IPS DF 19.7 (cell line): ENCODE measurements at regions not wholly inside any gene's neighbourhood (a gene's known extent, or its start where the extent isn't known, plus 50 kb on each side); places are given as distances from the start of the nearest gene placed in this dataset.

Source experiments
- DNase-seq: peaks from one replicate; pipeline ENCODE4 v3.0.0-alpha.2; 2013; ENCODE audit warnings: low read depth, low spot score

DNA sequence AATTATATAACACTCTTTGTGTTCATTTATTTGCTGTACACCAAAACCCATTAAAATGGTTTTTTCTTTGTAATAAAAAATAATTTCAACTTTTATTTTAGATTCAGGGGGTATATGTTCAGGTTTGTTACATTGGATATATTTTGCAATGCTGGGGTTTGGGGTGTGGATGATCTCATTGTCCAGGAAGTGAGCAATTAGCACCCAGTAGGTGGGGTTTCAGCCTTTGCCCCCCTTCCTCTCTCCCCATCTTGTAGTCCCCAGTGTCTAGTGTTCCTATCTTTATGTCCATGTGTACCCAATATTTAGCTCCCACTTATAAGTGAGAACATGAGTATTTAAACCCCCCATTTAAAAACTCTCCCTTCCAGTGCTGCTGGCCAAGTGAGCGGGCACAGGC, 184.6 kb downstream of the RHOU start:
- DNase-seq = no peak

DNA sequence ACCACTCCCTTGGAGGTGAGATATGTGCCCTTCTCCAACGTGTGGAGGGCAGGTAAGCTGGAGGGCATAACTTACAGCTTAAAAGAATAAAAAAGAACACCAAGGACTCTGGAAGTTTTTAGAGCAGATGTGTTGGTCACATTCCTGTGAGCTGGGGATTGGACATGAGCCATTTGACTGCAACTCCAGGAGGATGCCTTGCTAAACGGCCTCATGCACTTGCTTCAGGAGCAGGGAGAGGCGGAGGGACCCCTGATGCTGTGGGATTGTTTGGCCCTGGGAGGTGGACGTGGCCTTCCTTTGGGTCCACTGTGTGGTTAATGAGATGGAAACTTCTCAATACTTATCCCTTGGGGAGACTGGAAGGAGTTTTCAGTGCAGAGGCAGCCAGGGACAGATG, 185.6 kb downstream of the RHOU start:
- DNase-seq = no peak

DNA sequence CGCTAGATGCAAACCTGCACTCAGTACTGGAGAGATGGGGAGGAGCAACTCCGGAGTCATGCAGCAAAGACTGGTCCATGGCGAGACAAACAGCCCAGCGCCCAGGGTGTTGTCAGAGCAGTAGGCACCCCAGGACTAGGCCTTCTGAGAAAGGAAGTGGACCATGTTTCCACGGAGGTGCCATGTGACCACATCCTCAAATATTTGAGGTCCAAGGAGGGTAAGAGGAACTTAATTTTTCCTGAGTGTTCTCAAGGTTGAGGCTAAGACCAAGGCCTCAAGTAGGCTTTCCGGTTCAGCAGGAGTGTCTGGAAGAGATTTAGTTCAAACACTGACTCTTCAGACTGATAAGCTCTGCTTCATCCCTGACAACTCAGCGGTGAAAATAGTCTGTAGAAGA, 186.2 kb downstream of the RHOU start:
- no peak for DNase-seq

DNA sequence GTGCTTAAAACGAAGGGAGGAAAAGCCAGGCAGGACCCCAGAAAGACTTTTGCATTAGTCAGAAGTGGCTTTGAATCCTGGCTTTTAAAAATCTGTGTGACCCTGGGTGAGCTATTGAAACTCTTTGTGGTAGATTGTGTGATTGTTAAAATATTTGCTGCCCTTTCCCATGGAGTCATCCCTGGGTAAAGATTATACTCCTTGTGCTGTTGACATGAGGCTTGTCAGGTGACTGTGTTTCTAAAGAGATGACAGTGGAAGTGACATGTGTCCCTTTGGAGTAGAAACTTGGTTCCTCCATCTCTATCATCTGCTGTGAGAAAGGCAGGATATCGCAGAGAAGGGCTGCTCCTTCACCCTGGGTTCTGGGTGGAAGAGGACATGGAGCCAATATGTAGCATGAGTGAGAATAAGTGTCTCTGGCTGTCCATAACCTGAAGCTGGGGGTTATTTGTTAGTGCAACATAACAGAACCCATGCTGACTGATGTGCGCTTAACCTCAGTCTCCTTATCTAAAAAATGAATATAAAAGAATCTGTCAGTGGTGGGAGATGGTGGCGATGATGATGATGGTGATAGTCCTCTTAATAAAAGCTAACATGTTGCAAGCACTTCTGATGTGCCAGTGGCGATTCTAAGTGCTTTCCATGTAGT, 187.6 kb downstream of the RHOU start:
- DNase-seq = no peak

DNA sequence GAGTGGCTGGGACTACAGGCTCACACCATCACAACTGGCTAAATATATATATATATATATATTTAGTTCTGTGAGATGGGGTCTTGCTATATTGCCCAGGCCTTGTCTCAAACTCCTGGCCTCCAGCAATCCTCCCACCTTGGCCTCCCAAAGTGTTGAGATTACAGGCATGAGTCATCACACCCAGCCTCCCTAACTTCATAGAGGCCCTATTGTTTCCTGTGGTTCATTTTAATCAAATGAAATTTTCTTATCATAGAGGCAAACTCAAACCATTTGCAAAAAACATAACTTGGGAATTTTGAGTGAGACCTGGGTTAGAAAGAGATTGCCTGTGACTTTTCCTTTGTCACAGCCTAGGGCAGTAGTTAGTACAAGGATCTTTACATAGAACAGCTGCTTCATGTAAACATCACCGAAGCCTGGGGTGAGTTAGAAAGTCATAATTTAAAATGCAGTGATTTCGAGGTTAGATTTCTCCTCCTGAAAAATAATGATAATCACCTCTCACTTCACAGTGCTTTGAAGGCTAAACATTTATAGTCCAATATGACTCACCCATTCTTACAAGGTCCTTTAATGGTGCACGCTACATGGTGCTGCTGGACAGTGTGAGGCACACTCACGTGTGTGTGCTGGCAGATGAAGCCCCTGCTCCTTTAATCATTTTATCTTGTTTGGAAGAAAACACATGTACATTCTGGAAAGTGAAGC, 188.9 kb downstream of the RHOU start:
- no peak for DNase-seq

DNA sequence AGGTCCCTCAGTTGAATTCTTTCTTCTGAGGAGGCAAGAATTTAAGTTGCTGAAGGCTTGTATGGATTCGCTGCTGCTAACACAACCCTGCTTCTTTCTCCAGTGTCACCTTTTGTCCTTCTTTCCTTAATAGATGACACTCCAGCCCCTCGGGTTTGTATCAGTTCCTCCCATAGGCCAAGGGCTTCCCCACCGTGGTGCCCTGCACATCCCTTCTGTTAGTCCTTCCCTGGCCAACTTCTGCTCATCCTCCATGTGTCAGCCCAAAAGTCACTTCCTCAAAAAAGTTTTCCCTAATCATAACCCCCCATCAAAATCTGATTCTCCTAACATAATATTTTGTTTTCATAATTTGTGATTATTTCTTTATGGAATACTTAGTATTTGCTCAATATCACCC, 190.4 kb downstream of the RHOU start:
- DNase-seq = no peak

DNA sequence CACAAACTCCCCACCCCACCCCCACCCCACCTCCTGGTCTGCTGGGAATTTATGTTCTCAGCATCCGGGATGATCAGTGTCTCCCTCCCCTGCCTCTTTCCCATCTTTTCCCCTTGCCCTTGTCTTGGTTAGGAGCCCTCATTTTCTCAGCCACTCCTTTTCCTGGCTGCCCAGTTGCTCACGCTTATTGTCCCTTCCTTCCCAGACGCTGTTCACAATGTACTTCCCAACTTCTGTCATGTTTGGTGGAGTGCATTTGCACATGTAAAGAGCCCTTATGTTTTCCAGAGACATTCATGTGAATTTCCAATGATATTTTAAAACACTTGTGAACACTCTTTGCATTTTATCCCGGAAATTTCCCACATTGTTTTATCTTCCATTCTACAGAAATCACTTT, 192.1 kb downstream of the RHOU start:
- DNase-seq = no peak

DNA sequence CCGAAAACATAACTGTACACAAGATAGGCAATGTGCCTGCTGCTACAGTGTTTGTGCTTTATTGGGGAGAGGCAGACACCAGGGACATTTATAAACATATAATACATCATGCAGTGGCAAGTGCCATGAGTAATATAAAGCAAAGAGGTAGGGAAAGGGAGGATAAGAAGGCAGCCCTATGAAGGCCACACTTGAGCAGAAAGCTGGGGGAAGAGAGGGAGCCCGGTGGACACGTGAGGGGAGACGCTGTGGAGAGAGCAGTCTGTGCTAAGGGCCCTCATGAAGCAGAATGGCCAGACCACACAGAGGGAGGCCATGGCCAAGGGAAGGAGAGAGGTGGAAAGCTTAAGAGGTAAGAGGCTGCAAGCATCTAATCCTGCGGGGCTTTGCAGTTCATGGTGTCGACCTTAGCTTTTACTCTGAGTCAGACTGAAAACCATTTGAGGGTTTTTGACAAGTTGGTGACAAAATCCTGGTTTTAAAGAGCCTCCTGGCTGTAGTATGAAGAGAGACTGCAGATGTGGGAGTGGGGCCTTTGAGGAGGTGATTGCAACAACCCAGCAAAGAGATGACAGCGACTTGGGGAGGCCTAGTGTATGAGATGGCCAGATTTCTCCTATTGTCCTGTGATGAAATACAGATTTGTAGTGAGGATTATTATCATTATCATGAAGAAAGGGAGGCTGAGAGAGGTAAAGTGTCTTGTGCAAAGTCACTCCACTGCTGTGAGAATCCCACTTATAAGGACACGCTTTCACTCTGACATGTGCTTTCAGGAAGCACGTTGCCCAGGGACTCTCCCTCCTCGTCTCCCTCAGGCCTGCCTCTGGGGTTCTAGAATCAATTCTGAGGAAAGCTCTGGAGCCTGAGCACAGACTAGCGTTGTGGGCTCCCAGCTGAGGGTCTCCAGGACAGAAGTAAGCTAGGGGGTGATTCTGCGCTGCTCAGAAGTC, 192.9 kb downstream of the RHOU start:
- no peak for DNase-seq

DNA sequence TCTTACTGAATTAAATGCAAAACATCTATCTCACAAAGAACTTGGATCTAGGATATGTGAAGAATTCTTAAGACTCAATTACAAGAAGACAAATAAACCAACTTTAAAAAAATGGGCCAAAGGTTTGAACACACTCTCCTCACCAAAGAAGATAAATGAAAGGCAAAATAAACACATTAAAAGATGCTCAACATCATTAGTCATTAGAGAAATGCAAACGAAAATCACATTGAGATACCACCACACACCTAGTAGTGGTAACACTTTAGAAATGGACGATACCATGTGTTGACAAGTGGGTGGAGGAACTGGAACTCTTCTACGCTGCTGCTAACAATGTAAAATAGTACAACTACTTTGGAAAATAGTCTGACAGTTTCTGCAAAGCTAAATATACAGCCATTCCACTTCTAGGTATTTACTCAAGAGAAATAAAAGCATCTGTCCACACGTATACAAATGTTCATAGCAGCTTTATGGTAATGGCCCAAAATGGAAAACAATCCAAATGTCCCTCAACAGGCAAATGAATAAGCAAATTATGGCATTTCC, 194.3 kb downstream of the RHOU start:
- DNase-seq = no peak

DNA sequence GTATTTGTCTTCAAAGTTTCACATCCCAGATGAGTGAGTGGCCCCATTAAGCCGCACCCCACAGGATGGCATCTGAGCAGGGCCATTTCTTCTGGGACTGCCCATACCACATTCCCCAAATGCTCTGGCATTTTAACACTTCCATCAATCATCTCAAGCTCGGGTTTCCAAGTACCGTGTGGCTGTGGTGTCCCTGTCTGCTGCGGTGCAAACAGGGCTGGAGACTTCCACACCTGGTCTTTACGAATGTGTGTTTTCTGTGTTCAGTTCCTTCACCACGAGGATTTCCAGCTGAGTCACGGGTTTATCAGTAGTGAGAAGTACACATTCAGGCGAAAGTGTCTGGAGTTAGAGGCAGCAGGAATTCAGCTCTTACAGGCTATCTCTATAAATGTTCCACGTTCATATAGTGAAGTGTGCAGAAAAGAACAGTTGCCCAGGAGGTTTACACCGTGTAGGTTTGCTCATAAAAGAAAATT, 195.2 kb downstream of the RHOU start:
- DNase-seq = no peak

DNA sequence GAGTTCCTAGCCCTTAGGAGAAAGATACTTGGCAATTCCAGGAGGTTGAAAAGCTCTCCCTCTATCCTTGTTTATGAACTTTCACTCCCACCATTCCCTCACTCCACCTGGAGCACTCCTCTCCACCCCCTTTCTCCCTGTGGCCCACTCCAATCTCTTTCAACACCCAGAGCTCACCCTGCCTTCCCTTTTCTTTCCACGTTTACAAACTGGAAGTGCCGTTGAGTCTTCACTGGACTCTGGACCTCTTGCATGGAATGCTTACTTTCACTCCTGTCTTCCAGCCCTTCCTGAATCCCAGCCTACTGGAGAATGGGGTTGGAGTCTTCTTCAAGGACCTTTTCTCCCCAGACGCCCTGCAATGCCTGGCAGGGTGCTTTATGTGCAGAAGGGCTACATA, 198.5 kb downstream of the RHOU start:
- no peak for DNase-seq

DNA sequence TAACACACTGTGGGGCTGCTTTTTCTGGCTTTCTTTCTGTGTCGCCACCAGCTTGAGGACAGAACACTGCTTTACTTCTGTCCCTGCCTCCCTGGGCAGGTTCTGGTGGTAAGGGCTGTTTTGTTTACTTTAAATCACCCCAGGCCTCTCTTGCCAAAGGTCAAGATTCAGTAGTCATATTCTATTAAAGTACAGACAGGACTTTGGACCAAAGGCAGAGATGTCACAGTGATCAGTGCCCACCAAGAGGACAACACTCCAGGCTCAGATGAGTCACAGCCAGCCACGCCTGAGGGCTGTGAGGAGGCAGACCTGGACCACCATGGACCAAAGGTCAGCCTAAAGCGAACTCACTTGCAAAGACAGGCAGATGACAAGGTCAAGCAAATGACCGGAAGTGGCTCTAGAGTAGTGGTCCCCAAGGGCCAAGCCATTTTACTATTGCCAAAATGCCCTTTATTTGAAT, 200.0 kb downstream of the RHOU start:
- no peak for DNase-seq

DNA sequence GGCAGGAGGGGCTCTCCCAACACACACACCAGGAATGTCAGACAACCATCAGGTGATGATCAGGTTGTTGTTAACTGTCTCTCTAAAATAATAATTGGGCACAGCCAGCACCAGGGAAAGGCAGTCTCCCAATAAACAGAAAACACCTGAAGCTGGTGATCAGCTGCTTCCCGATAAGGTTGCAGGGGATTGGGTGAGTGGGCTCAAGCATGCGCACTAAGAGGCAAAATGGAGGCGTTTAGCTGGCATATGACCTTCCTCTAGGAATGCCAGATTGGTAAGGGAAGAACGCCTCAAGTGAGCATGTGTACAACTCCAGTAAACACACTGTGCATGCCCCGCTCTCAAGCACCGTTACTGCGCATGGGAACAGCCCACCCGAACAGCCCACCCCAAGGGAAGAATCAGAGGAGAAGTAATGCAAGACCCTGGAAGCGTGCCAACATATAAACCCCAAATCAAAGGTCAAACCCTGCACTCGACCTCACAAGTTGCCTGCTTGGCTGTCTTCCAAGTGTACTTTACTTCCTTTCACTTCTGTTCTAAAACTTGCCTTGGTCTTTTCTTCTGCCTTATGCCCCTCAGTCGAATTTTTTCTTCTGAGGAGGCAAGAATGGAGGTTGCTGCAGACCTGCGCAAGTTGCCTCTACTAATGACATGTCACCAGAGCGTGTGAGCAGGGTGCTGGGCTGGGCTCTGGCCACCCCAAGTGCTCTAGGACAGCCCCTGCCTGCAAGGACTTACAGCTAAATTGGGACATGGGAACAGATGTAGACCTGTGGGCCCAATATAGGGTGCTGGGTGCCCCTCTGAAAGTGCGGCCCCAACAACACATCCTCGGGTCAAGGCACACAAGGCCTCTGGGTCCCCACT, 200.8 kb downstream of the RHOU start:
- DNase-seq = no peak

DNA sequence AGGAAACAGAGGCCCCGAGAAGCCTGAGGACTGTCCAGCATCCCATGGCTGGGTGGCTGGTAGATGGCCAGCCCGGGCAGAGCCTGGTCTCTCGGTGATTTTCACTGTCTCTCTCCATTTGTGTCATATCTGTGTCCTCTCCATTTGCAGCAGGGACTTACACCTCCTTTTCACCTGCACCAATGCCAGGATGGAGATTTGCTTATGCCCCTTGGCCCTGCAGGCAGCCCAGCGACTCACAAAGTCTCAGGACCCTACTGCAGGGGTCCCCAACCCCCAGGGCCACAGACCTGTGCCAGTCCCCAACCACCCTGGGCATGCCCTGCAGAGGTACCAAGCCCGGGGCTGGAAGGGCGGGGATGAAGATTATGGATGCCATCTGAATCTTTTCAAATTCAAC, 201.6 kb downstream of the RHOU start:
- DNase-seq = no peak

DNA sequence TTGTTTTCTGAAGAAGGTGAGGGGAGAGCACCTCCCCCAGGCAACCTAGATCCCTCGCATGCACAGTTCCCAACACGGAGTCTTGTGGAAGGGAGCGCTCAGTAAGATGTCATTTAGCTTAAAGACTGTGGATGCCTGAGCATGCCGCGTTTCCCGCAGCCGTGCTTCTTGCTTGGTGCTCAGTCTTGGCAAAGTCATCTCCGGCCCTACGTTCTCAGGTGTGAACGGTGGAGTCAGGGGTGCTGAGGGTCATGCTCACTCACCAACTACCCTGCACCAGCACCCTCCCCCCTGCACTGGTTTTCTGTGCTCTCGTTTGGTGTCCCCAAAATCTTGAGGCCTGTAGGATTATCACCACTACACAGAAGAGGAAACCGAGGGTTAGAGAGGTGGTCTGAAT, 202.1 kb downstream of the RHOU start:
- no peak for DNase-seq

DNA sequence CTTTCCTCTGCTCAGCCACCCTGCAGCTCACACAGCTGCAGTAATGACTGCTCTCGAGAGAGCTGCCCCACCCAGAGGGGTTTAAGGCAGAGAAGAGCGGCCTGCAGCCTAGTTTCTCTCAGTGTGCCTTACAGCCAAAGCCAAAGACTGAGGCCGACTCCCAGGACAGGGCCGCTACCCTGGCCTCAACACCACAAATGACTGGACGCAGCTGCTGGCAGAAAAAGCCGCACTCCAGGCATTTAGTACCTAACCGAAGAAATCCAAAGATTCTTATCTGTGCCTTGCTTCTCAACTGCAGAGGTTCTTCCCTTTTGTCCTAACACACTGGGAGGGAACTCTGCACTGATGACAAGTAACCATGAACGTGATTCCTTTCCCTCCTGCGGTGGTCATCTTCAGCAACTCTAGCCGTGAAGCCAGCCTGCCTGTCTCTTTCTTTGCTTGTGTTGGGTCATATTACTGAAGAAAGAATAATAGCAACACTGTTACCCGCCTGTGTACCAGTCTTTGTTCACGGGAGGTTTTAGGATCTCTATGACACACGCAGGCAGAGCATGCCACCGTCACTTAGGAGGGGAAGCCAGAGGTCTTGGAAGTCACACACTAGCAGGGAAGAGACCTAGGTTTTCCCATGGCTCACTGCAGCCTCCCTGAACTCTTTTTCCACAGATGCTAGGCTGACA, 202.7 kb downstream of the RHOU start:
- no peak for DNase-seq

DNA sequence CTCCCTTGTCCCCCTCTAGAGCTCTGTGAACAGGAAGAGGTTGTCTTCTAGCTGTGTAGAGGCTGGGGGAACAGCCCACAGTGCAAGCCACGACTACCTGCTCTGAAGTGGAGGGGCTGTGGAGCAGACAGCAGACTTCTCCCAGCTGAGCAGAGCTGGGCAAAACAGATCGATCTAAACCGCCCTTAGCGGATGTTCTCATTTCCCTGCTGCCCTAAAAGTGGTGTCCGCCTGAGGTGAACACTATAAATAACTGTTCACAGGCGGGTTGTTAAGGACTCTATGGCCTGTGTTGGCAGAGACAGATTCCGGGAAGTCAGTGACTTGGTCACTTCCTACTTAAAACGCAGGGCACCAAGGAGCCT, 203.2 kb downstream of the RHOU start:
- DNase-seq = no peak

DNA sequence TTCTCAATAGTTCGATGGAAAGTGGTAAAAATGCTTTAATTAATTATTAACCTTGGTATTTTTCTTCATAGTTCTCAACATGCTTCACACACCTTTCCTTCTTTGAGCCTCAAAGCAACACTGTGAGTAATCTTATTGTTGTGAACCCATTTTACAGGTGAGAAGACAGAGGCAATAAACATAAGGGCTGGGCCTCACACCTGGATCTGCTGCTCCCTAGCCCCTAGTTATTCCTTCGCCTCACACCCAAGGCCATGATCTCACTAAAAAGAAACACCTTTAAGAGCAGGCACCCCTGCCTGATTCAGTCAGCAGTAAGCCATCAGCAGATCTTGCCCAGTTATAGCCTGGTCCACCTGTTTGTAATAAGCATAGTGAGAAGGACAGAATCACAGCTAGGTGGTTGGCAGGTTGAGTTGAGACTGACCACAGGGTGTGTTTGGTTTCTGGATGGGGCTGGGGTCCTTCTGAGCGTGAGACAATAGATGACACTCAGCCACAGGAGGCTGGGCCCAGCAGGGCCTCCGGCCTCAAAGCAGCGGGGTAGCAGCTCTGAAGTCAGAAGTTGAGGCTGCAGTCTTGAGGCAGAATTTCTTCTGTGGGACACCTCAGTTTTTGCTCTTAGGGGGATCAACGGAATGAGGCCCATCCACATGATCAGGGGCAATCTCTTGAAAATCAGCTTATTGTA, 203.9 kb downstream of the RHOU start:
- no peak for DNase-seq

DNA sequence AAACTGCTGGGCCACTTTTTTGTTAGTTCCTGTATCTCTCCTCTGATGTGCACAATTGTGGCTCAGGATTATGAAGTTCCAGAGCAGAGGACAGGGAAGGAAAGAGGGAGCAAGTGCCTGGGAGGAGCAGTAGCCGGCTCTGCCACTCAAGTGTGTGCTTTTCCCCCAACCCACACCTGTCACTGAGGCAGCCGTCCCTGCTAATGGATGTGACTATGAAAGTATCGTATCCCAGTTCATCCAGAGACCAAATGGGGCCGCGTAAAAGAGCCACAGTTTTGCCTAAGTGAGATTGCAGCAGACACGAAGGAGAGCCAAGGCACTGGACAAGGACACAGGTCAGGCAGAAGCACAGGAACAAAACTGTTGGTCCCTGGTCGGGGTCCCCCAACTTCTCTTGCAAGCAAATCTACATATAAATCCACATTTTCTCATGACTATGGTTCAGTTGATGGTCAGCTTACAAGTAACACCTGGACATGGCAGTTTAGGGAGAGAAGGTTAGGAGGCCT, 204.7 kb downstream of the RHOU start:
- DNase-seq = no peak

DNA sequence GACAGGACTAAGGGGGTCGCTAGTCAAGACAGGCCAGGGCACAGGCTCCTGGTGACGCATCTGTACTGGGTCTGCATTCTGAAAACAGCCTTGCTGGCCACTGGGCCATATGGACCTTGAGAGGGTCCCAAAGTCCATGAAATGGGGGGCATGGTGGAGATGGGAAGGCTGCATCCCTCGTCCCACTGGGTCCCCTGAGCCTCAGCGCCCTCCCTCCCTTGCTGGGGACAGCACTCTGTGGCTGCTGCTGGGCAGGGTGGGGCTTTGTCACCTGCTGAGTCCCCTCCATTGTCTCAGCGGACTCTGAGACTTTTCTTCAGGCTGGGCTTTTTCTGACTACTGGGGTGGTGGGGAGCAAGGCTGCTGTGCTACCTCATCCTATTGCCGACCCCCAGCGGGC, 205.2 kb downstream of the RHOU start:
- no peak for DNase-seq
